HG03095 (cell line): ENCODE measurements at regions not wholly inside any gene's neighbourhood (a gene's known extent, or its start where the extent isn't known, plus 50 kb on each side); places are given as distances from the start of the nearest gene placed in this dataset.

Experiments
- ATAC-seq: cut with Tn5 transposase; IDR thresholded peaks from one replicate; pipeline ENCODE4 v1.9.1; 2021; ENCODE audit warnings: moderate library complexity; ENCODE audit not compliant: unreplicated experiment

- ATAC-seq: no peak
Observed at GRCh38 chr5:129821477-129822131, 73.7 kb downstream of the MINAR2 start.

DNA sequence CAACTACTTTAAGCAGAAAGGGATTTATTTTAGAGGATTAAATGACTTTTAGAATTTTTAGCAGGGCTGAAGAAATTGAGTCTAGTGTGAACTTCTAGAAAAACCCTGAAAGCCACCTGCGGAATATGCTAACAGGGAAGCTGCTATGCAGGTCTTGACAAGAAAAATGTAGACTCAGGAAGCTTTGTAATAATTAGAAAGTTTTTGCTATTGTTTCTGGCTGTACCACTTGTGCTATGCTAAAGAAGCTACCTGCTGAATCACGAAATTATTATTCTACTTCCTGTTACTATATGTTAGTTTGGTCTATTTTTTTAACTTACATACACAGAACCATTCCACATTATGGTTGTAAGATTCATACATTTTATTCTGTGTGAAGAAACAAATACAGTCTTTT is 74.0 kb upstream of the CHSY3 start:
- no peak for ATAC-seq

DNA sequence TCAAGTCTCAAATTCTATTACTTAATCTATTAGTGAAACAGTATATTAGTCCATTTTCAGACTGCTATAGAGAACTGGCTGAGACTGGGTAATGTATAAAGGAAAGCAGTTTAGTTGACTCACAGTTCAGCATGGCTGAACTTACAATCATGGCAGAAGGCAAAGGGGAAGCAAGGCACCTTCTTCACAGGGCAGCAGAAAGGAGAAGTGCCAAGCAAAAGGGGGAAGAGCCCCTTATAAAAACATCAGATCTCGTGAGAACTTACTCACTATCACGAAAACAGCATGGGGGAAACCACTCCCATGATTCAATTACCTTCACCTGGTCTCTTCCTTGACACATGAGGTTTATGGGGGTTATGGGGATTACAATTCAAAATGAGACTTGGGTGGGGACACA is 67.9 kb upstream of the CHSY3 start:
- no peak for ATAC-seq

- ATAC-seq: no peak
Observed at GRCh38 chr5:129844764-129845163, 59.5 kb upstream of the CHSY3 start.

DNA sequence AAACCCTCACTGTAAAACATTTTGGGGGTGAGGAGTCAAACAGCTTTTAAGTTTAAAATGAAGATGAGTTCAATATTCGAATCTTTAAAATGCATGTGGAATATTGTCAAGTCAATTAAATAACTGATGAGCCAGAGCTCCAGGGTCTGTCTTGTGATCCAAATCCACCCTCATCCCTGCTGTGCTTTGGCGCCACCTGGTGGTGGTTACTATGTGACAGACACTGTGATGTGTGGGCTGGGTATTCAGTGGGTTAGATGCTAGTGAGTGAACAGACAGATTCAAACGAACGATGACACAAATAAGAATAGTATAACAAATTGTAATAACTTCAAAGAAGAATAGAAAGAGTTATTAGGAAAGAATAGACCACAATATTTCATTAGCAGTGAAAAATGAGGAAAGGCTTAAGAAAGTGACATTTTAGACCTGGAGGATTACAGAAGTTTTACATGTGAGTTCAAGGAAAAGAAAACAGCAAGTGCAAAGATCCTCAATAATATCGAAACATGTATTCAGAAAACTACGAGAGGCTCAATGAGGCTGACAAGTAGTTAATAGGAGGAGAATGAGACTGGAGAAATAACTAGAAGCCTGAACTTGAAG is 51.4 kb upstream of the CHSY3 start:
- peak; percentile 98 for ATAC-seq

GRCh38 chr5:129853588-129853987 is 50.7 kb upstream of the CHSY3 start:
- no peak for ATAC-seq
